ENCODE measurements at regions not wholly inside any gene's neighbourhood (a gene's known extent, or its start where the extent isn't known, plus 50 kb on each side); places are given as distances from the start of the nearest gene placed in this dataset.
A peak's percentile ranks its signal among the peaks of the same experiment; 100 is the strongest.

DNA sequence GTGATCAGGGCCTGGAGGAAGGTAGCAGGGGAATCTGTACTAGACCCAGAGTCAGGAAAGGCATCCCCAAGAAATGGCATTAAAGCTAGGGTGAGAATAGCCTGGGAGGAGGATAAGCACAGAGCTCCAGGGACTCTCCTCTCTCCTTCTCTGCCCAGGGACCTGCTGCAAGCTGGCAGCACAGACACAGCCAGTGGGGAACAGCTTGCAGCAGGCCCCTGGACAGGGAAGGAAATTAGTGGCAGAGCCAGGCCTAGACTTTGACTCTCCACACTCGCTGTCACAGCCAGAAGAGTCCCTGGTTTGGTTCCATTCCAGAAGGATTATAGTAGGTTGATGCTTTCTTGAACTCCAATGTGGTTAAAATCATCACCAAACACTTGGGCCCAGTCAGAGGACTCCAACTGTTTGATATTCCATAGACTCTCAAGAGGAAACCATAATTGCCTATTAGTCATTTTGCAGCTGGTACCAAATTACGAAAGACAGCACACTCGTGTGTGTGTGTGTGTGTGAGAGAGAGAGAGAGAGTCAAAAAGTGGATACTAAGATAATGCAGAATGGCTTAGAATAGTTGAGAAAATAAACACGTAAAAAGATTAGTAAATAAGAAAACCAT is 95.5 kb upstream of the ATP8B1 start:
- Histone ChIP-seq H3K4me1 (no peaks in the 10 kb centered on the region), H3K4me3 (no peak overlapping the region), H3K9me3 (no peaks in the 10 kb centered on the region), H3K27me3 (no peaks in the 10 kb centered on the region), H3K27ac (no peak overlapping the region), H3K36me3 (no peaks in the 10 kb centered on the region)
- TF ChIP-seq, protein P1, sequence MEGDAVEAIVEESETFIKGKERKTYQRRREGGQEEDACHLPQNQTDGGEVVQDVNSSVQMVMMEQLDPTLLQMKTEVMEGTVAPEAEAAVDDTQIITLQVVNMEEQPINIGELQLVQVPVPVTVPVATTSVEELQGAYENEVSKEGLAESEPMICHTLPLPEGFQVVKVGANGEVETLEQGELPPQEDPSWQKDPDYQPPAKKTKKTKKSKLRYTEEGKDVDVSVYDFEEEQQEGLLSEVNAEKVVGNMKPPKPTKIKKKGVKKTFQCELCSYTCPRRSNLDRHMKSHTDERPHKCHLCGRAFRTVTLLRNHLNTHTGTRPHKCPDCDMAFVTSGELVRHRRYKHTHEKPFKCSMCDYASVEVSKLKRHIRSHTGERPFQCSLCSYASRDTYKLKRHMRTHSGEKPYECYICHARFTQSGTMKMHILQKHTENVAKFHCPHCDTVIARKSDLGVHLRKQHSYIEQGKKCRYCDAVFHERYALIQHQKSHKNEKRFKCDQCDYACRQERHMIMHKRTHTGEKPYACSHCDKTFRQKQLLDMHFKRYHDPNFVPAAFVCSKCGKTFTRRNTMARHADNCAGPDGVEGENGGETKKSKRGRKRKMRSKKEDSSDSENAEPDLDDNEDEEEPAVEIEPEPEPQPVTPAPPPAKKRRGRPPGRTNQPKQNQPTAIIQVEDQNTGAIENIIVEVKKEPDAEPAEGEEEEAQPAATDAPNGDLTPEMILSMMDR (IDR thresholded peaks at IDR 0.05), result no peak
- TF ChIP-seq POLR2AphosphoS5 (IDR thresholded peaks at IDR 0.05) (no peak), POLR2A (IDR thresholded peaks at IDR 0.05) (no peak)
- DNase-seq (ENCODE audit: low spot score in 2 of 2), result no peak
- intact Hi-C loops (cut with DNase I; ENCODE audit: low total_unique reads), result no loop called here

DNA sequence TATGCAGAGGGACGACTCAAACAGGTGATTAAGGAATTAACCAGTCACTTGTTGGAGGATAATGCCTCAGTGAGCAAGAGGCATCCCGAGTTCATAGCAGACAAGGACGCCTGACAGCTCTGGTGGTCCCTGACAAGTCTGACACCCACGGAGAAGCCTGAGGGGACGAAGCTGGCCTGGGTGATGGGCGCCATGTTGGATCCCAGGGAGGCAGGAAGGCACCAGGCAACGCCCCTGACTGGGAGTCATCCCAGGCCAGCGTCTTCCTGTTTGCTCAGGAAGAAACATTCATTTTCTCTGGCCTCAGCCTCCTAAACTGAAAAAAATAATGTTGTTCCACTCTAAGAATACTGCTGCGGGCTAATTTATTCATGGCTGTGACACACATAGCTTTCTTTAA is 92.1 kb upstream of the ATP8B1 start:
- no peak overlapping the region for H3K4me3 ChIP-seq
- intact Hi-C loops (cut with DNase I; ENCODE audit: low total_unique reads), result no loop called here
- TF ChIP-seq POLR2AphosphoS5 (IDR thresholded peaks at IDR 0.05) (no peak), POLR2A (IDR thresholded peaks at IDR 0.05) (no peak)
- TF ChIP-seq, protein P1 (IDR thresholded peaks at IDR 0.05), result no peak
- H3K4me1 ChIP-seq, result no peaks in the 10 kb centered on the region
- H3K36me3 ChIP-seq, result no peaks in the 10 kb centered on the region
- no peak for DNase-seq (ENCODE audit: low spot score in 2 of 2)
- H3K27ac ChIP-seq, result no peak overlapping the region
- H3K27me3 ChIP-seq, result no peaks in the 10 kb centered on the region
- no peaks in the 10 kb centered on the region for H3K9me3 ChIP-seq

DNA sequence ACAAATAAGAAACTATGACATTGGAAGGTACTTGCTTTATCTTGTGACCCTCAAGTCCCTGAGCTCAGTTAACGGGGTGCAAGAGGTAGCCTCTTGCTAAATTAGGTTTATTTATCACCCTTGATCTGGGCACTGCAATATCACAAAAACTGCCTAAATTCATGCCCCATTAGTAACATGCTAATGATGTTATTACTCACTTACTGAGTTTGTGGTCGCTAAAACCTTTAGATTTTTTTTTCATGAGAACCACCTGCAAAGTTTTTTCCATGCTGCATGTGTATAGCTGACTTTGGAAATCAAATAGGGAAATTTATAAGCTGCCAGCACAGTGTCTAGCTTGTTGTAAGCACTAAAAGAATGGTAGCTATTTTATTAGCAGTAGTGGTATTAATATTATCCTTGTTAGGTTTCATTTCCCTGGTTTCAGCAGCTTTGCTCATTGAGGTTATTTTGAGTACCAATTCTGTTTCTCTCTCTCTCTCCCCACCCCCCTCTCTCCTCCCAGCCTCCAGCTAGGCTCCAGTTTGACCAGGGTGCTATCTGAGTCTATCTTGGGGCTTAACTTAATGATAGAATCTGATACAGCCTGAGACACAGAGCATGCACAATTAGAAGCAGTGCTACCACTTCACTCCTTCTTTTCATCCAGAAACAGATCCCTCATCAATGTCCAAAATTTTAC is 88.7 kb upstream of the ATP8B1 start:
- H3K27ac ChIP-seq, result no peak overlapping the region
- TF ChIP-seq POLR2A (IDR thresholded peaks at IDR 0.05) (no peak), POLR2AphosphoS5 (IDR thresholded peaks at IDR 0.05) (no peak)
- TF ChIP-seq, protein P1 (IDR thresholded peaks at IDR 0.05), result no peak
- intact Hi-C loops (cut with DNase I; ENCODE audit: low total_unique reads), result no loop called here
- H3K27me3 ChIP-seq, result no peaks in the 10 kb centered on the region
- no peak overlapping the region for H3K4me3 ChIP-seq
- H3K4me1 ChIP-seq, result no peaks in the 10 kb centered on the region
- no peak for DNase-seq (ENCODE audit: low spot score in 2 of 2)
- H3K36me3 ChIP-seq, result no peaks in the 10 kb centered on the region
- H3K9me3 ChIP-seq, result peaks cover 6 to 12% of the 10 kb centered on the region in 2 donors

DNA sequence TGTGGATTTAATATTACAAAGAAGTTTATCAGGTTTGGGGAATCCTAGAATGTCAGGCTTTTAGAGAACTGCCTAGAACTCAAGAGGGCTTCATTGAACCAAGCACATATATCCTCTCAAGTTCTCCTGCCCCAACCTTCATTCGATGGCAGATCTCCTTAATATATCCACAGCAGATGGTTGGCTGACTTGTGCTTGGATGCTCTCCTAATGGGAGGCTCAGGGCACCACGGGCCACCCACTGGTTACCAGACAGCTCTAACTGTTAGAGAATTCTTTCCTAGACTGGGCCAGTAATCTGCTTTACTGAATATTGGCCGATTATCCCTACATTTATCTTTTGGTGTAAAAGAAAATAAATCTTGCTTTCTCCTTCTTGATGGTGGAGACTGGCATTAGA is 87.2 kb upstream of the ATP8B1 start:
- no peak for DNase-seq (ENCODE audit: low spot score in 2 of 2)

DNA sequence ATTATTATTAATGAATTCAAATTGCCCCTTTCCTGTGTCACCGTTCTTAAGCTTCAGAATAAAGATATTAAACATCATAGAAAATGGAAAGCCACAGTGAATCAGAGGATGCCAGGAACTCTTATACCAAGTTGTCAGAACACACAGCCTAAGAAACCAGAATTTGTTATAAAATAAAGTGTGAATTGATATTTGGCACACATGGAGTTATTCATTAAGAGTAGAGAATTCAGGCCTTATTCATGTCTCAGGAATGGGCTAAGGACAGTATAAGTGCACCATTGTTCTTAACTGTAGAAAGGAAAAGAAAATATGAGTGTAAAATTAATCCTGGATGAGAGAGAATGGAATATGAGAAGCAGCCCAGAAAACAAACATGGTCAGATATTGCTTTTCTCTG is 86.7 kb upstream of the ATP8B1 start:
- Histone ChIP-seq H3K4me3 (no peak overlapping the region), H3K4me1 (no peaks in the 10 kb centered on the region), H3K36me3 (no peaks in the 10 kb centered on the region), H3K27ac (no peak overlapping the region), H3K27me3 (no peaks in the 10 kb centered on the region), H3K9me3 (peaks cover 6 to 12% of the 10 kb centered on the region in 2 donors)
- intact Hi-C loops (cut with DNase I; ENCODE audit: low total_unique reads), result no loop called here
- DNase-seq (ENCODE audit: low spot score in 2 of 2), result no peak
- TF ChIP-seq, protein P1 (IDR thresholded peaks at IDR 0.05), result no peak
- TF ChIP-seq POLR2AphosphoS5 (IDR thresholded peaks at IDR 0.05) (no peak), POLR2A (IDR thresholded peaks at IDR 0.05) (no peak)

More for the DNA sequence above, 87.2 kb upstream of the ATP8B1 start:
- TF ChIP-seq POLR2A (IDR thresholded peaks at IDR 0.05) (no peak), POLR2AphosphoS5 (IDR thresholded peaks at IDR 0.05) (no peak)
- TF ChIP-seq, protein P1 (IDR thresholded peaks at IDR 0.05), result no peak
- H3K4me1 ChIP-seq, result no peaks in the 10 kb centered on the region
- H3K4me3 ChIP-seq, result no peak overlapping the region
- H3K27ac ChIP-seq, result peak overlapping the region in 1 of 2 donors; percentile 21
- H3K27me3 ChIP-seq, result no peaks in the 10 kb centered on the region
- no peaks in the 10 kb centered on the region for H3K36me3 ChIP-seq
- H3K9me3 ChIP-seq, result peaks cover 6 to 12% of the 10 kb centered on the region in 2 donors
- intact Hi-C loops (cut with DNase I; ENCODE audit: low total_unique reads), result no loop called here

Measured in breast epithelium (tissue), 4 donors.